ENCODE measurements at regions not wholly inside any gene's neighbourhood (a gene's known extent, or its start where the extent isn't known, plus 50 kb on each side); places are given as distances from the start of the nearest gene placed in this dataset.

DNA sequence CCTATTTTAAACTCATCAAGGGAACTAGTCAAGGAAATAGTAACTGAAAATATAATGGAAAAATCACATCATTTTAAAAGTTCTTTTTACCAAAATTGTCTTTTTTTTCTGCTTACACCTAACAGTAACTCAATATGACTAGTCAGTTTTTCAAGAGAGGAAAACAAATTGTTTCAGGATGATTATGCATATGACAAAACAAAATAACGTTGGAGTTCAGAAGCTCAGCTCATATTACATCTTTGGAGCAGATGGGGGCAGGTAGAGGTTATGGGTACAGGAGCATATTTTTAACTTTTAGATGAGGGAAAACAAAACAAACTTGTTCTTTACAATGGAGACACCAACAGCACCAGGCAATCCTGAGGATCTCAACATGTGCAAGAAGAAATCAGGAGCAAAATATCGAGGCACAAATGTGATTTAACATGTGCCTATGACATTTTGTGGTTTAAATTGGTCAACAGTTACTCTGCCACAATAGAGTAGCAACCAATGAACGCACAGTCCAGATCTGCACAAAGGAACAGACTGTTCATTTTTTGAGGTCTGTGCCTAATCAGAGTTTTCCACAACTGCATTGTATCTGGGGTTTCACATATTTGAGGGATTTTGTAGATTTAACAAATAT lies 659.0 kb downstream of the ANXA1 start:
- Mint-ChIP-seq H3K9me3 (peaks cover 0 to 6% (median 2%) of the 10 kb centered on the region in 7 donors), H3K4me3 (no peak overlapping the region), H3K27me3 (ENCODE audit: low read depth in 3 of 3) (peaks cover 0 to 4% (median 0%) of the 10 kb centered on the region in 3 donors), H3K36me3 (no peaks in the 10 kb centered on the region), H3K4me1 (no peaks in the 10 kb centered on the region), H3K27ac (no peak overlapping the region)
- DNase-seq, result no peak
- no peaks in the 10 kb centered on the region for H3K9me3 ChIP-seq (replicated peaks in 1 of 2; ENCODE audit: control insufficient read depth in 1 of 2, insufficient read depth in 1 of 2, low read length in 2 of 2)
- no peaks in the 10 kb centered on the region for H3K36me3 ChIP-seq (replicated peaks in 1 of 2; ENCODE audit: control insufficient read depth in 1 of 2, insufficient read depth in 2 of 2, low read length in 2 of 2)
- no peaks in the 10 kb centered on the region for H3K79me2 ChIP-seq (ENCODE audit: insufficient read depth, low read length)
- TF ChIP-seq, protein P1, sequence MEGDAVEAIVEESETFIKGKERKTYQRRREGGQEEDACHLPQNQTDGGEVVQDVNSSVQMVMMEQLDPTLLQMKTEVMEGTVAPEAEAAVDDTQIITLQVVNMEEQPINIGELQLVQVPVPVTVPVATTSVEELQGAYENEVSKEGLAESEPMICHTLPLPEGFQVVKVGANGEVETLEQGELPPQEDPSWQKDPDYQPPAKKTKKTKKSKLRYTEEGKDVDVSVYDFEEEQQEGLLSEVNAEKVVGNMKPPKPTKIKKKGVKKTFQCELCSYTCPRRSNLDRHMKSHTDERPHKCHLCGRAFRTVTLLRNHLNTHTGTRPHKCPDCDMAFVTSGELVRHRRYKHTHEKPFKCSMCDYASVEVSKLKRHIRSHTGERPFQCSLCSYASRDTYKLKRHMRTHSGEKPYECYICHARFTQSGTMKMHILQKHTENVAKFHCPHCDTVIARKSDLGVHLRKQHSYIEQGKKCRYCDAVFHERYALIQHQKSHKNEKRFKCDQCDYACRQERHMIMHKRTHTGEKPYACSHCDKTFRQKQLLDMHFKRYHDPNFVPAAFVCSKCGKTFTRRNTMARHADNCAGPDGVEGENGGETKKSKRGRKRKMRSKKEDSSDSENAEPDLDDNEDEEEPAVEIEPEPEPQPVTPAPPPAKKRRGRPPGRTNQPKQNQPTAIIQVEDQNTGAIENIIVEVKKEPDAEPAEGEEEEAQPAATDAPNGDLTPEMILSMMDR (IDR thresholded peaks at IDR 0.05), result no peak
- H3K27me3 ChIP-seq (ENCODE audit: control insufficient read depth in 2 of 2, insufficient read depth in 2 of 2, low read length in 2 of 2), result no peaks in the 10 kb centered on the region
- no peaks in the 10 kb centered on the region for H3K4me1 ChIP-seq (ENCODE audit: control insufficient read depth in 1 of 2, insufficient read depth in 2 of 2, low read length in 2 of 2)
- H3K4me2 ChIP-seq (replicated peaks; ENCODE audit: extremely low read depth, low read length, poor library complexity, severe bottlenecking), result no peak overlapping the region
- 100% methylated on average over 1 of the region's 3 CpGs for WGBS (ENCODE audit: insufficient coverage)
- intact Hi-C loops (cut with micrococcal nuclease), result no loop called here
- no peak overlapping the region for H3K9ac ChIP-seq (ENCODE audit: insufficient read depth, low read length, poor library complexity, severe bottlenecking)
- no peak overlapping the region for H2AFZ ChIP-seq (ENCODE audit: insufficient read depth, low read depth, low read length, poor library complexity, severe bottlenecking)
- H4K20me1 ChIP-seq (ENCODE audit: insufficient read depth, low read length), result no peaks in the 10 kb centered on the region
- H3K27ac ChIP-seq (ENCODE audit: low read depth in 1 of 2, low read length in 2 of 2), result no peak overlapping the region
- no peak overlapping the region for H3K4me3 ChIP-seq (replicated peaks in 1 of 3; ENCODE audit: low read depth in 2 of 3, low read length in 3 of 3)

- peaks cover 0 to 8% (median 2%) of the 10 kb centered on the region in 7 donors for H3K9me3 Mint-ChIP-seq
- Histone ChIP-seq H4K20me1 (ENCODE audit: insufficient read depth, low read length) (no peaks in the 10 kb centered on the region), H3K4me3 (replicated peaks in 1 of 3; ENCODE audit: low read depth in 2 of 3, low read length in 3 of 3) (no peak overlapping the region), H3K4me2 (replicated peaks; ENCODE audit: extremely low read depth, low read length, poor library complexity, severe bottlenecking) (no peak overlapping the region), H2AFZ (ENCODE audit: insufficient read depth, low read depth, low read length, poor library complexity, severe bottlenecking) (no peak overlapping the region), H3K36me3 (replicated peaks in 1 of 2; ENCODE audit: control insufficient read depth in 1 of 2, insufficient read depth in 2 of 2, low read length in 2 of 2) (no peaks in the 10 kb centered on the region), H3K4me1 (ENCODE audit: control insufficient read depth in 1 of 2, insufficient read depth in 2 of 2, low read length in 2 of 2) (no peaks in the 10 kb centered on the region), H3K27me3 (ENCODE audit: control insufficient read depth in 2 of 2, insufficient read depth in 2 of 2, low read length in 2 of 2) (no peaks in the 10 kb centered on the region), H3K79me2 (ENCODE audit: insufficient read depth, low read length) (no peaks in the 10 kb centered on the region), H3K9ac (ENCODE audit: insufficient read depth, low read length, poor library complexity, severe bottlenecking) (no peak overlapping the region), H3K27ac (ENCODE audit: low read depth in 1 of 2, low read length in 2 of 2) (no peak overlapping the region), H3K9me3 (replicated peaks in 1 of 2; ENCODE audit: control insufficient read depth in 1 of 2, insufficient read depth in 1 of 2, low read length in 2 of 2) (no peaks in the 10 kb centered on the region)
- TF ChIP-seq, protein P1 (IDR thresholded peaks at IDR 0.05), result no peak
- intact Hi-C loops (cut with micrococcal nuclease), result no loop called here
- no peak overlapping the region for H3K27ac Mint-ChIP-seq
- H3K27me3 Mint-ChIP-seq (ENCODE audit: low read depth in 3 of 3), result peaks cover 0 to 4% (median 0%) of the 10 kb centered on the region in 3 donors
- no CpG with 5 or more reads among the region's 2 CpGs for WGBS (ENCODE audit: insufficient coverage)
- no peaks in the 10 kb centered on the region for H3K36me3 Mint-ChIP-seq
- DNase-seq, result no peak
- no peaks in the 10 kb centered on the region for H3K4me1 Mint-ChIP-seq
- no peak overlapping the region for H3K4me3 Mint-ChIP-seq
Measured at GRCh38 chr9:73813546-73813945, 661.9 kb downstream of the ANXA1 start.

All from CD14-positive monocyte (primary cell).